ENCODE measurements at regions not wholly inside any gene's neighbourhood (a gene's known extent, or its start where the extent isn't known, plus 50 kb on each side); places are given as distances from the start of the nearest gene placed in this dataset.

GRCh38 chr22:44400763-44401060, 88.0 kb upstream of the SHISAL1 start:
- Histone ChIP-seq H3K4me3 (ENCODE audit: low read length) (no peak overlapping the region), H3K9me3 (ENCODE audit: control insufficient read depth, low read depth, low read length) (no peaks in the 10 kb centered on the region), H3K4me1 (ENCODE audit: control insufficient read depth, insufficient read depth, low read length) (no peaks in the 10 kb centered on the region), H3K36me3 (ENCODE audit: control insufficient read depth, insufficient read depth, low read length) (no peaks in the 10 kb centered on the region), H3K27me3 (ENCODE audit: control insufficient read depth, insufficient read depth, low read length) (no peaks in the 10 kb centered on the region), H3K27ac (ENCODE audit: low read length) (no peak overlapping the region)
- WGBS (ENCODE audit: insufficient coverage, low lambda C conversion rate), result no CpG with 5 or more reads among the region's 3 CpGs
- no peak for DNase-seq

- no peak for DNase-seq
- Histone ChIP-seq H3K9me3 (ENCODE audit: control insufficient read depth, low read depth, low read length) (no peaks in the 10 kb centered on the region), H3K27me3 (ENCODE audit: control insufficient read depth, insufficient read depth, low read length) (no peaks in the 10 kb centered on the region), H3K36me3 (ENCODE audit: control insufficient read depth, insufficient read depth, low read length) (no peaks in the 10 kb centered on the region), H3K4me3 (ENCODE audit: low read length) (no peak overlapping the region), H3K27ac (ENCODE audit: low read length) (no peak overlapping the region), H3K4me1 (ENCODE audit: control insufficient read depth, insufficient read depth, low read length) (no peaks in the 10 kb centered on the region)
- 85% methylated on average over 4 of the region's 15 CpGs for WGBS (ENCODE audit: insufficient coverage, low lambda C conversion rate)
These were observed 87.4 kb upstream of the SHISAL1 start for GRCh38 chr22:44399906-44400762.

GRCh38 chr22:44398856-44399837, 86.4 kb upstream of the SHISAL1 start:
- Histone ChIP-seq H3K27ac (ENCODE audit: low read length) (no peak overlapping the region), H3K9me3 (ENCODE audit: control insufficient read depth, low read depth, low read length) (no peaks in the 10 kb centered on the region), H3K4me3 (ENCODE audit: low read length) (no peak overlapping the region), H3K4me1 (ENCODE audit: control insufficient read depth, insufficient read depth, low read length) (no peaks in the 10 kb centered on the region), H3K36me3 (ENCODE audit: control insufficient read depth, insufficient read depth, low read length) (no peaks in the 10 kb centered on the region), H3K27me3 (ENCODE audit: control insufficient read depth, insufficient read depth, low read length) (no peaks in the 10 kb centered on the region)
- WGBS (ENCODE audit: insufficient coverage, low lambda C conversion rate), result 100% methylated on average over 1 of the region's 19 CpGs
- DNase-seq, result no peak

GRCh38 chr22:44396727-44397722, 84.3 kb upstream of the SHISAL1 start:
- Histone ChIP-seq H3K36me3 (ENCODE audit: control insufficient read depth, insufficient read depth, low read length) (no peaks in the 10 kb centered on the region), H3K27ac (ENCODE audit: low read length) (no peak overlapping the region), H3K4me3 (ENCODE audit: low read length) (no peak overlapping the region), H3K9me3 (ENCODE audit: control insufficient read depth, low read depth, low read length) (no peaks in the 10 kb centered on the region), H3K4me1 (ENCODE audit: control insufficient read depth, insufficient read depth, low read length) (no peaks in the 10 kb centered on the region), H3K27me3 (ENCODE audit: control insufficient read depth, insufficient read depth, low read length) (no peaks in the 10 kb centered on the region)
- DNase-seq, result no peak
- WGBS (ENCODE audit: insufficient coverage, low lambda C conversion rate), result no CpG with 5 or more reads among the region's 16 CpGs

- Histone ChIP-seq H3K9me3 (ENCODE audit: control insufficient read depth, low read depth, low read length) (no peaks in the 10 kb centered on the region), H3K4me3 (ENCODE audit: low read length) (no peak overlapping the region), H3K27me3 (ENCODE audit: control insufficient read depth, insufficient read depth, low read length) (no peaks in the 10 kb centered on the region), H3K36me3 (ENCODE audit: control insufficient read depth, insufficient read depth, low read length) (no peaks in the 10 kb centered on the region), H3K4me1 (ENCODE audit: control insufficient read depth, insufficient read depth, low read length) (no peaks in the 10 kb centered on the region), H3K27ac (ENCODE audit: low read length) (no peak overlapping the region)
- WGBS (ENCODE audit: insufficient coverage, low lambda C conversion rate), result no CpG with 5 or more reads among the region's 12 CpGs
- DNase-seq, result no peak
These were observed 83.4 kb upstream of the SHISAL1 start for GRCh38 chr22:44396021-44396726.

GRCh38 chr22:44395118-44396005, 82.6 kb upstream of the SHISAL1 start:
- Histone ChIP-seq H3K9me3 (ENCODE audit: control insufficient read depth, low read depth, low read length) (no peaks in the 10 kb centered on the region), H3K4me1 (ENCODE audit: control insufficient read depth, insufficient read depth, low read length) (no peaks in the 10 kb centered on the region), H3K36me3 (ENCODE audit: control insufficient read depth, insufficient read depth, low read length) (no peaks in the 10 kb centered on the region), H3K27ac (ENCODE audit: low read length) (no peak overlapping the region), H3K27me3 (ENCODE audit: control insufficient read depth, insufficient read depth, low read length) (no peaks in the 10 kb centered on the region), H3K4me3 (ENCODE audit: low read length) (no peak overlapping the region)
- WGBS (ENCODE audit: insufficient coverage, low lambda C conversion rate), result 100% methylated on average over 1 of the region's 31 CpGs
- no peak for DNase-seq

GRCh38 chr22:44394246-44395117, 81.7 kb upstream of the SHISAL1 start:
- no CpG with 5 or more reads among the region's 22 CpGs for WGBS (ENCODE audit: insufficient coverage, low lambda C conversion rate)
- no peak overlapping the region for H3K4me3 ChIP-seq (ENCODE audit: low read length)
- H3K27ac ChIP-seq (ENCODE audit: low read length), result no peak overlapping the region
- no peak for DNase-seq
- H3K4me1 ChIP-seq (ENCODE audit: control insufficient read depth, insufficient read depth, low read length), result no peaks in the 10 kb centered on the region
- H3K36me3 ChIP-seq (ENCODE audit: control insufficient read depth, insufficient read depth, low read length), result no peaks in the 10 kb centered on the region
- no peaks in the 10 kb centered on the region for H3K9me3 ChIP-seq (ENCODE audit: control insufficient read depth, low read depth, low read length)
- H3K27me3 ChIP-seq (ENCODE audit: control insufficient read depth, insufficient read depth, low read length), result no peaks in the 10 kb centered on the region

- H3K9me3 ChIP-seq (ENCODE audit: control insufficient read depth, low read depth, low read length), result no peaks in the 10 kb centered on the region
- DNase-seq, result no peak
- H3K4me1 ChIP-seq (ENCODE audit: control insufficient read depth, insufficient read depth, low read length), result no peaks in the 10 kb centered on the region
- no peak overlapping the region for H3K27ac ChIP-seq (ENCODE audit: low read length)
- H3K36me3 ChIP-seq (ENCODE audit: control insufficient read depth, insufficient read depth, low read length), result no peaks in the 10 kb centered on the region
- 67% methylated on average over 1 of the region's 8 CpGs for WGBS (ENCODE audit: insufficient coverage, low lambda C conversion rate)
- no peak overlapping the region for H3K4me3 ChIP-seq (ENCODE audit: low read length)
- H3K27me3 ChIP-seq (ENCODE audit: control insufficient read depth, insufficient read depth, low read length), result no peaks in the 10 kb centered on the region
These were observed 80.3 kb upstream of the SHISAL1 start for GRCh38 chr22:44393066-44393465.

Data from large intestine (tissue), 3 donors.